GM11168 (cell line): ENCODE measurements at regions not wholly inside any gene's neighbourhood (a gene's known extent, or its start where the extent isn't known, plus 50 kb on each side); places are given as distances from the start of the nearest gene placed in this dataset.

Experiments used
- in situ Hi-C: fragments of 300-500 bp; cut with MboI; formaldehyde crosslinking; loops from one replicate; pipeline ENCODE4 v1.12.0; 2022; ENCODE audit warnings: low sequenced_read_pairs; ENCODE audit not compliant: unreplicated experiment

- in situ Hi-C loops: loop anchor here (5.0 kb wide), 1 partner anchor 233 kb away; no protein-coding TSS in a partner anchor
These were observed 50.3 kb upstream of the ATP11A start for GRCh38 chr13:112639521-112639920.

- in situ Hi-C loops: loop anchor here (5.0 kb wide), 1 partner anchor 233 kb away; no protein-coding TSS in a partner anchor
These were observed 50.9 kb upstream of the ATP11A start for GRCh38 chr13:112638919-112639318.

- in situ Hi-C loops: loop anchor here (5.0 kb wide), 1 partner anchor 234 kb away; no protein-coding TSS in a partner anchor
These were observed 50.3 kb upstream of the TUBGCP3 start for GRCh38 chr13:112638157-112638750.
